SU-DHL-6 (cell line): ENCODE measurements at regions not wholly inside any gene's neighbourhood (a gene's known extent, or its start where the extent isn't known, plus 50 kb on each side); places are given as distances from the start of the nearest gene placed in this dataset.

Experiments
- H2AFZ ChIP-seq: fragments of 200-600 bp; sonication (generic); 2 replicates; pipeline ENCODE4 v1.6.1; 2014; ENCODE audit warnings: low read depth, mild to moderate bottlenecking, moderate library complexity, mixed read lengths, antibody characterized with exemption, low read length; ENCODE audit not compliant: severe bottlenecking
- H3F3A ChIP-seq: fragments of 200-600 bp; shearing (Covaris generic); 2 replicates; pipeline ENCODE4 v1.6.0; 2016; ENCODE audit warnings: antibody characterized with exemption, mild to moderate bottlenecking; ENCODE audit not compliant: insufficient read depth
- H3K27ac ChIP-seq: fragments of 200-600 bp; sonication (generic); 2 replicates; pipeline ENCODE4 v1.5.1; 2016; ENCODE audit warnings: low read depth, mild to moderate bottlenecking, low read length, moderate library complexity, mixed read lengths
- H3K27me3 ChIP-seq: fragments of 200-600 bp; sonication (generic), shearing (Covaris generic); 2 replicates; pipeline ENCODE4 v1.6.0; 2014; ENCODE audit warnings: mild to moderate bottlenecking, low read length
- H3K36me3 ChIP-seq: fragments of 200-600 bp; sonication (generic); 2 replicates; pipeline ENCODE4 v1.6.1; 2014; ENCODE audit warnings: mild to moderate bottlenecking, low read length, mixed read lengths
- H3K4me2 ChIP-seq: fragments of 300-600, 200-600 bp; shearing (Covaris generic), sonication (generic); 2 replicates; pipeline ENCODE4 v1.6.0; 2014; ENCODE audit warnings: low read length, low read depth, mild to moderate bottlenecking; ENCODE audit not compliant: poor library complexity, severe bottlenecking
- H3K4me3 ChIP-seq: fragments of 200-600 bp; sonication (generic); 2 replicates; pipeline ENCODE4 v1.5.1; 2014; ENCODE audit warnings: antibody characterized with exemption, low read length, mild to moderate bottlenecking, mixed read lengths; ENCODE audit not compliant: insufficient read depth, poor library complexity, severe bottlenecking
- H3K79me2 ChIP-seq: fragments of 200-600 bp; sonication (generic); 2 replicates; pipeline ENCODE4 v1.6.1; 2014; ENCODE audit warnings: mild to moderate bottlenecking, low read length, moderate library complexity; ENCODE audit not compliant: insufficient read depth
- H3K9ac ChIP-seq: fragments of 200-600 bp; sonication (generic); 2 replicates; pipeline ENCODE4 v1.7.0; 2014; ENCODE audit warnings: mild to moderate bottlenecking, low read length
- H3K9me2 ChIP-seq: fragments of 200-600 bp; sonication (generic); replicated peaks from 2 replicates; pipeline ENCODE4 v1.6.1; 2014; ENCODE audit warnings: low read length; ENCODE audit not compliant: insufficient read depth
- H3K9me3 ChIP-seq: fragments of 200-600 bp; sonication (generic); 2 replicates; pipeline ENCODE4 v1.6.1; 2014; ENCODE audit warnings: low read length, mixed read lengths; ENCODE audit not compliant: insufficient read depth
- H4K20me1 ChIP-seq: fragments of 200-600 bp; sonication (generic); 2 replicates; pipeline ENCODE4 v1.6.1; 2014; ENCODE audit warnings: low read depth, mild to moderate bottlenecking, antibody characterized with exemption, low read length, moderate library complexity, mixed read lengths
- EZH2phosphoT487 ChIP-seq: fragments of 200-600 bp; sonication (generic), shearing (Covaris generic); conservative IDR thresholded peaks from 2 replicates; pipeline ENCODE4 v1.6.1; 2018; ENCODE audit warnings: mild to moderate bottlenecking, antibody characterized with exemption, low read length, moderate library complexity, mixed read lengths
- TF ChIP-seq, protein P1 (sequence below): fragments of 200-600 bp; sonication (generic); IDR thresholded peaks from one replicate; pipeline ENCODE4 v1.5.1; 2017; ENCODE audit warnings: antibody characterized with exemption, mild to moderate bottlenecking, low read length, moderate library complexity; ENCODE audit not compliant: insufficient read depth, poor library complexity, severe bottlenecking

DNA sequence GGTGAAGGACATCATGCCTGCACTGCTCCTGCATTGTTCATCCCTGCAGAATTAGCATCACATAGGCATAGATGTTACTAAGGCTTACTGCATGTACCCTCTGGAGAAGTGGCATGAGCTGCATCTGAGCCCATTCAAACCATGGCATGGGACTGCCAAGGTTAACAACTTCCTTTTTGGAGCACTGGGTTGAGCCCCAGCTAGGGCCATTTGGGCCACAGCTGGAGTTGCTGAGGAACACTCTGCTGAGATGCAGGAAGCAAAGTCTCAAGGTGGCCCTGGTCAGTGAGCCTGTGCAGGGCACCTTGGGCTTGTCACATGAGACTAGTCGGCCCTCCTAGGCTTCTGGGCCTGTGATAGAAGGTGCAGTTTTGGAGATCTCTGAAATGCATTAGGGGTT lies 511.2 kb downstream of the C12orf50 start:
- Histone ChIP-seq H3K9me3 (no peaks in the 10 kb centered on the region), H3K4me3 (no peak overlapping the region), H3F3A (no peaks in the 10 kb centered on the region), H3K36me3 (no peaks in the 10 kb centered on the region), H3K27ac (no peak overlapping the region), H4K20me1 (no peaks in the 10 kb centered on the region), H3K4me2 (no peak overlapping the region), H3K27me3 (no peaks in the 10 kb centered on the region), H3K79me2 (no peaks in the 10 kb centered on the region), H3K9me2 (no peaks in the 10 kb centered on the region), H3K9ac (no peak overlapping the region), H2AFZ (no peak overlapping the region)
- TF ChIP-seq, protein P1, sequence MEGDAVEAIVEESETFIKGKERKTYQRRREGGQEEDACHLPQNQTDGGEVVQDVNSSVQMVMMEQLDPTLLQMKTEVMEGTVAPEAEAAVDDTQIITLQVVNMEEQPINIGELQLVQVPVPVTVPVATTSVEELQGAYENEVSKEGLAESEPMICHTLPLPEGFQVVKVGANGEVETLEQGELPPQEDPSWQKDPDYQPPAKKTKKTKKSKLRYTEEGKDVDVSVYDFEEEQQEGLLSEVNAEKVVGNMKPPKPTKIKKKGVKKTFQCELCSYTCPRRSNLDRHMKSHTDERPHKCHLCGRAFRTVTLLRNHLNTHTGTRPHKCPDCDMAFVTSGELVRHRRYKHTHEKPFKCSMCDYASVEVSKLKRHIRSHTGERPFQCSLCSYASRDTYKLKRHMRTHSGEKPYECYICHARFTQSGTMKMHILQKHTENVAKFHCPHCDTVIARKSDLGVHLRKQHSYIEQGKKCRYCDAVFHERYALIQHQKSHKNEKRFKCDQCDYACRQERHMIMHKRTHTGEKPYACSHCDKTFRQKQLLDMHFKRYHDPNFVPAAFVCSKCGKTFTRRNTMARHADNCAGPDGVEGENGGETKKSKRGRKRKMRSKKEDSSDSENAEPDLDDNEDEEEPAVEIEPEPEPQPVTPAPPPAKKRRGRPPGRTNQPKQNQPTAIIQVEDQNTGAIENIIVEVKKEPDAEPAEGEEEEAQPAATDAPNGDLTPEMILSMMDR: no peak
- no peak for TF ChIP-seq EZH2phosphoT487

DNA sequence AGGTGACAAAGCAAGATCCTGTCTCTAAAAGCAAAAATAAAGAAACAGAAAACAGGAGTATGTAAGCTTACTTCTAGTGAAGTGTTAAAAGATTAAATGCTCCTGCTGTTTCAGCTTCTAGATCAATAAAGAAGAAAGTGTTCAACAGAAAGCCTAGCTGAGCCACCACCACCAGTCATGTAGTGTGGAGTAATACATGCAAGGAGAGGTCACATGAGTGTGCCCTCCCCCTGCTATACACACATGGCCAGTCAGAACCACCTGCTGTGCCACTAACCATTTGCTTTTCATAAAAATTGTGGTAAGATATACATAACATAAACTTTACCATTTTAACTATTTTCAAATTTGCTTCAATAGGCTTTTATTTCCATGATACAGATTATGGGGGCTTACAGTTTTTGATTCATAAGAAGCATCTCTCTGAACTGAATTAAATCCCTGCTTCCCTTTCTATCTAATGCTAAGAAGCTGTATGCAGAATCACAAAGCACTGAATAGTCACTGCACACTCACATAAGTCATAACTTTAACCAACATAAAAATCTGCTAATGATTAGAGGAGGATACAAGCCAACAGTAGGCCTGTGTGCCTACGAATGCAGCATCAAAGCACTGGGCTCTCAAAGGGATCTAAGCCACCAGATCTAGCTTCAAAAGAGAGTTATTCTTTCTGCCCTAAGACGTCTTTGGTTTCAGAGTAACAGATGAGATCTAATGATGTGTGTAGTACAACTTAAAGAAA lies 515.5 kb downstream of the C12orf50 start:
- TF ChIP-seq EZH2phosphoT487: no peak
- TF ChIP-seq, protein P1: no peak
- no peak overlapping the region for H3K4me2 ChIP-seq
- H3K9me2 ChIP-seq: no peaks in the 10 kb centered on the region
- no peaks in the 10 kb centered on the region for H3K79me2 ChIP-seq
- no peak overlapping the region for H3K9ac ChIP-seq
- H3F3A ChIP-seq: no peaks in the 10 kb centered on the region
- no peaks in the 10 kb centered on the region for H3K9me3 ChIP-seq
- no peaks in the 10 kb centered on the region for H4K20me1 ChIP-seq
- no peaks in the 10 kb centered on the region for H3K36me3 ChIP-seq
- H3K27ac ChIP-seq: no peak overlapping the region
- no peaks in the 10 kb centered on the region for H3K27me3 ChIP-seq
- no peak overlapping the region for H2AFZ ChIP-seq
- no peak overlapping the region for H3K4me3 ChIP-seq

DNA sequence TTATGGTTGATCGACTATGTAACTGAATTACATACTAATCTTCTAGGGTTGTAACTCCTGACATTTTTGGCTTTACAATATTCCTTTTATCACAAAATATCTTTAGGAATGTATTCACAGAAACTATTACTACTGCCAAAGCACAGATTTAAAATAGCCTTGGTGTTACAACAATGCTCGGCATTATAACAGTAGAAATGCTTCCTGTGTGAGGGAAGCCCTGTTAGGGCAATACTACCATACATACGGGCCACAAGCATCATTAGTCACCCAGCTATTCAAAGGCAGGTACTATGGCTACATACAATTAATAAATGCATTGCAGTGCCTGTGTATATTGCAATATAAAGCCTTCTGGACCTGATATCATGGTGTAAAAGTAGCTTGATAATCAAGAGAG lies 517.8 kb downstream of the C12orf50 start:
- Histone ChIP-seq H3K36me3 (no peaks in the 10 kb centered on the region), H3K79me2 (no peaks in the 10 kb centered on the region), H3K27me3 (no peaks in the 10 kb centered on the region), H3K9me3 (no peaks in the 10 kb centered on the region), H3K4me2 (no peak overlapping the region), H3K9ac (no peak overlapping the region), H3F3A (no peaks in the 10 kb centered on the region), H2AFZ (no peak overlapping the region), H4K20me1 (no peaks in the 10 kb centered on the region), H3K4me3 (no peak overlapping the region), H3K27ac (no peak overlapping the region), H3K9me2 (no peaks in the 10 kb centered on the region)
- TF ChIP-seq EZH2phosphoT487: no peak
- TF ChIP-seq, protein P1: no peak
